NCI-H128 (cell line): ENCODE measurements at regions not wholly inside any gene's neighbourhood (a gene's known extent, or its start where the extent isn't known, plus 50 kb on each side); places are given as distances from the start of the nearest gene placed in this dataset.
A peak's percentile ranks its signal among the peaks of the same experiment; 100 is the strongest.

Experiments
- DNase-seq: peaks from one replicate; lab custom pipeline; 2025; ENCODE audit not compliant: unreplicated experiment; lab: John Stamatoyannopoulos, UW

- DNase-seq, result no peak
Observed at GRCh38 chr6:18335948-18336347, 51.2 kb upstream of the RNF144B start.

DNA sequence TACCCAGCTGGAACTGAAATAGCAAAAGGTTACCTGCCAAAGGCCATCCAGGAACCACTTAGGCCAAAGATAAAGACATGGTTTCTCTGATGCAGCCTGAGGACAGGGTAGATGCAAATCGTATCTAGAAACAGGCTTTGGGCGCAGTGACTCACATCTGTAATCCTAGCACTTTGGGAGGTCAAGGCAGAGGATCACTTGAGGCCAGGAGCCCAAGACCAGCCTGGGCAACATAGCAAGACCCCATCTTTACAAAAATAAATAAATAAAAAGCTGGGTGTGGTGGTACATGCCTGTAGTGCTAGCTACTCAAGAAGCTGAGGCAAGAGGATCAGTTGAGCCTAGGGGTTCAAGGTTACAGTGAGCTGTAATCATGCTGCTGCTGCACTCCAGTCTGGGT lies 52.9 kb upstream of the RNF144B start:
- DNase-seq, result no peak

DNA sequence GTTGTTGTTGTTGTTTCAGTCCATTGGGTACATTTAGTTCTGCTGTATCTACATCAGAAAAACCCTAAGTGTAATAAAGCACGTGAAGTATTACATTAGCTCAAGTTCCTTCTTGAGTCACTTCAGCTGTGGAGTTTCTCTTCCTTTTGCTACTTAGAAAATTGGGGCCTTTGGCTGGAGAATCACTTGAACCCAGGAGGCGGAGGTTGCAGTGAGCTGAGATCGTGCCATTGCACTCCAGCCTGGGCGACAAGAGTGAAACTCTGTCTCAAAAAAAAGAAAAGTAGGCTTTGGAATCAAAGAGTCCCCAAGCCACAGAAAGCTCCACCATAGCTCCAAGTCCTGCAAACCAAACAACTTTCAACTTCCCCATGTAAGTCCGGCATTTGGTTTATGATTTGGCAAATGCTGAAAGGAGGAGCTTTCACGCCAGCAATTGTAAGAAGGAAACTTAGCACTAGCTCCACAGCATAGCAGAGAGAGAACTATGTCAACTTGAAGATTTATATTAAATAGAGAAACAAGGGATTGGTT lies 56.5 kb upstream of the RNF144B start:
- no peak for DNase-seq

DNA sequence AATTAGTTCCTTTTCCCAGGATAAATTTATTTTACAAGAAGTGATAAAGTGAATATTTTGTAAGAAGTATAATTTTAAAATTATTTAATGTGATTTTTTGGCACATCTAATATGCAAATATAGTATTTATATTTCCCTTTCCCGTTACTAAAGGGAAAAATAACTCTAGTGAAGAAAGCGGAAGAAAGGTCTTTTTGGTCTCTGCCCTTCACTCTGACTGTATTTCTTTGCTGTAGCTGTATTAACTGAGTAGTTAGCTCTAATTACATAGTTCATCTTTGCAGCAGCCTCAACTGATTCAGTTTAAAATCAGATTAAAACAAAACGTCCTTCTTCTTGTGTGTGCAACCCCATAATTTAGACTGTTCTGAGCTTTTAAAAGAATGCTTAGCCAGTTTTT lies 57.4 kb upstream of the RNF144B start:
- DNase-seq, result no peak

DNA sequence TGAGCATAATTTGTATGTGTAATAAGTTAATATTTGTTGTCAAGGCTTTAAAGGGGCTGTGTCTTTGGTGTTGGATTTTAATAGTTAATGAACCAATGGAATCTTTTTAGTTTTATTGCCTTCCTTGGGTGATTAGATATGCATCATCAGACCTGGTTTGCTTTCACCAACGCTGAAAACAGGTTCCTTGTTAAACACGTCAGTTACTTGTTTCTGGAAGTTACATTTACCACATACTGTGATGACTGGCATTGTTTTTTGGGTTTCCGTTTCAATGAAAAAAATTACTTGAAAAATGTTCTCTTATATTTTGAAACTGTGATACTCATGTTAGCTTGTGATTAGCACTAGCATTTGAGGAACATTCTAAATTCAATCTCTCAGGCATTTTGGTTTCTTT lies 58.6 kb upstream of the RNF144B start:
- no peak for DNase-seq

- no peak for DNase-seq
Observed at GRCh38 chr6:18328070-18328469, 59.1 kb upstream of the RNF144B start.

- DNase-seq, result no peak
Observed at GRCh38 chr6:18327626-18328025, 59.5 kb upstream of the RNF144B start.

DNA sequence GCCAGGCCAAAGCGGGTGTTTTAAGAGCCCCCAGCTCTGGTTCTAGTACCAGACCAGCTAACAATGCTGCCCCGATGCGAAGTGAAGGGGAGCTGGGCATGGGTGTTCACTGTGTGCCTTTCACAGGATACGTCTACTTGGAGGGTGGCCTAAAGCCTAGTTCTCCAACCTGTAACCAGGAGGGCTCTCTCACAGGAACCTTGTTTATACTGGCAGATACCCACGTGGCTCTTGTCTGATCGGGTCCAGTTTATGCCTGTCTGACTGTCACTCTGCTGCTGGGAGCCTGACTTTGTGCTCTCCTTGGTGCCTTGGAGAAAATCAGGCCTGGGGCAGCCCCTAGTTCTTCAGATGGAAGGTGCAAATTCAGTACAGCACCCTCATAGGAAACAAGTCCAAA lies 60.2 kb upstream of the RNF144B start:
- DNase-seq, result no peak

DNA sequence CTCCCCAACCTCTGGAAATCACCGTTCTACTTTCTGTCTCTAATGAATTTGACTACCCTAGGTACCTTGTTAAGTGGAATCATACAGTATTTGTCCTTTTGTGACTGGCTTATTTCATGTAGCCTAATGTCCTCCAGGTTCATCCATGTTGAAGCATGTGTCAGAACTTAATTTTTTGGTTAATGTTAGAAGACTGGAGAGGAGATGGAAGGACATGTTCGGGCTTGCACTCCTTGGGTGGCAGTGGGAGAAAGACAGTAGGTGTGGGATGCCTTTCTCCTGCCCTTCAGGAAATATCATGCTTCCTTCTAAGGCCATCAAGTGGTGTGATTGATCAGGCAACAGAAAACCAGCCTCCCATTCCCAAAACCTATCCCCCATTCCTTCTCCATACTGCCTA lies 61.1 kb upstream of the RNF144B start:
- DNase-seq, result no peak

GRCh38 chr6:18324706-18325042 lies 60.3 kb upstream of the DEK start:
- DNase-seq, result no peak

- DNase-seq, result peak; percentile 19
Observed at GRCh38 chr6:18323935-18324705, 59.8 kb upstream of the DEK start.

DNA sequence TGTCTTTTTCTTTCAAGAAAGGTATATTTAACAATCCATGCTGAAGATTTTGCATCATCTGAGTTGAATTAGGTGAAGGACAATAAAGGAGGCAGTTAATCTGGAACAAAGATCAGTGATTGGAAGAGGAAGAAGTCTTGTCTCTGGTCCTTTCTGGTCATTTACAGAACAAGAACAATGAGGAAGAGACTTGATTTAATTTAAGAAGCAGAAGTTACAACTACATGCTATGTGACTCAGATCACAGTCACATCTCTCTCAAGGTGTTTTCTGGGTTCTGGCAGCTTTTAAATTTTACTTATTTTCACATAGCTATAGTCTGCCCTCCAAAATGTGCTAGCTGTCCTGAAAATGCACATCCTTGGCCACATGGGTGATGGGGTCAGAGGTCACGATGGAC lies 53.5 kb upstream of the DEK start:
- no peak for DNase-seq

- no peak for DNase-seq
Observed at GRCh38 chr6:18314317-18314997, 50.1 kb upstream of the DEK start.
